Esophagus muscularis mucosa (tissue), 4 donors: ENCODE measurements at regions not wholly inside any gene's neighbourhood (a gene's known extent, or its start where the extent isn't known, plus 50 kb on each side); places are given as distances from the start of the nearest gene placed in this dataset.

Experiments
- CTCF ChIP-seq, 3 experiments: fragments of 200-600 bp in 2 of 3; fragments of 450-650 bp in 1 of 3; sonication (generic) in 2 of 3; IDR thresholded peaks; one replicate each; pipeline ENCODE4 v1.5.1; 2017 to 2019; ENCODE audit warnings: antibody characterized with exemption in 3 of 3, mild to moderate bottlenecking in 2 of 3, moderate library complexity in 1 of 3
- EP300 ChIP-seq: sonication (generic); formaldehyde crosslinking; IDR thresholded peaks from one replicate; pipeline ENCODE4 v1.6.1; 2017; ENCODE audit warnings: antibody characterized with exemption
- POLR2A ChIP-seq: fragments of 450-650 bp; IDR thresholded peaks from one replicate; pipeline ENCODE4 v1.6.1; 2017; ENCODE audit warnings: antibody characterized with exemption, moderate library complexity, mild to moderate bottlenecking, low read depth
- POLR2AphosphoS5 ChIP-seq, 2 donors: sonication (generic); formaldehyde crosslinking; IDR thresholded peaks; one replicate each; pipeline ENCODE4 v1.6.1; 2017; ENCODE audit warnings: antibody characterized with exemption in 2 of 2

DNA sequence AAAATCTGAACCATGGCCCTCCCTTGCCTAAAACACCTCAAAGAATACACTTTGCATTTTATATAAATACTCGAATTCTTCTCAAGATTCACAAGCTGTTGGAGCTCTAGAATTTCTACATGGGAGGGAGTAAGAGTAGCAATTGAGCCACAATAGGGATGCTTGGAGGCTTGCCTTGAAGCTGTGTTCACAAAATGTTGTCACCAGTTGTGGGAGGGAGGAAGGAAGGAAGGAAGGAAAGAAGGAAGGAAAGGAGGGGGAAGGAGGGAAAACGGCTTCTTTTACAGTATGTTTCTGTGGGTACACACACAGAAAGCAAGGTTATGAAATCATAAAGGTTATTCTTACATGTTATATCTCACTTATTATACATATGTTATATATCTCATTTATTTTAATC lies 128.6 kb upstream of the PEG3 start:
- no peak for TF ChIP-seq POLR2A
- no peak for TF ChIP-seq CTCF (IDR thresholded peaks at IDR 0.05)
- TF ChIP-seq EP300, result no peak
- TF ChIP-seq POLR2AphosphoS5 (IDR thresholded peaks at IDR 0.05), result no peak
